H1 (cell line): ENCODE measurements at regions not wholly inside any gene's neighbourhood (a gene's known extent, or its start where the extent isn't known, plus 50 kb on each side); places are given as distances from the start of the nearest gene placed in this dataset.

ENCODE experiments used
- CTCF ChIA-PET: fragments of 300-600 bp; sonication (Branson Sonifier 250); formaldehyde crosslinking; loops from one replicate; lab custom pipeline; 2021; ENCODE audit not compliant: partially characterized antibody; lab: Charles Lee
- POLR2A ChIA-PET: fragments of 300-600 bp; sonication (Branson Sonifier 250); formaldehyde crosslinking; loops from one replicate; lab custom pipeline; 2021; ENCODE audit warnings: inconsistent platforms; ENCODE audit not compliant: partially characterized antibody; lab: Charles Lee
- DNase-seq, 2 experiments: peaks; one replicate each; pipeline versions ENCODE4 v3.0.0 to v3.0.0-alpha.2; 2010 to 2022; ENCODE audit warnings: low spot score in 2 of 2, low read depth in 1 of 2, mixed read lengths in 1 of 2
- FAIRE-seq: peaks from 2 replicates; lab custom pipeline; 2011; peaks lifted over from hg19 to GRCh38; lab: Jason Lieb, UNC
- H2AFZ ChIP-seq: 2 replicates; pipeline ENCODE4 v1.8.1; 2012; ENCODE audit warnings: low read length, inconsistent platforms
- H2AK5ac ChIP-seq: 2 replicates; pipeline ENCODE4 v1.6.1; 2013; ENCODE audit warnings: low read depth, low read length
- H2BK120ac ChIP-seq: replicated peaks from 2 replicates; pipeline ENCODE3; 2013; ENCODE audit warnings: low read depth, low read length, inconsistent platforms
- H2BK12ac ChIP-seq: 2 replicates; pipeline ENCODE4 v1.6.1; 2013; ENCODE audit warnings: low read depth, low read length
- H2BK15ac ChIP-seq: 2 replicates; pipeline ENCODE4 v1.6.1; 2013; ENCODE audit warnings: low read length
- H2BK20ac ChIP-seq: 2 replicates; pipeline ENCODE4 v1.6.1; 2013; ENCODE audit warnings: low read length
- H2BK5ac ChIP-seq: 2 replicates; pipeline ENCODE4 v1.6.1; 2013; ENCODE audit warnings: low read depth, low read length
- H3K14ac ChIP-seq: 2 replicates; pipeline ENCODE4 v1.6.1; 2013; ENCODE audit warnings: inconsistent platforms; ENCODE audit not compliant: insufficient read length
- H3K18ac ChIP-seq: 2 replicates; pipeline ENCODE4 v1.6.1; 2013; ENCODE audit warnings: low read length; ENCODE audit errors: extremely low read depth
- H3K23ac ChIP-seq: 2 replicates; pipeline ENCODE4 v1.6.1; 2013; ENCODE audit warnings: inconsistent platforms; ENCODE audit not compliant: insufficient read length
- H3K23me2 ChIP-seq: 2 replicates; pipeline ENCODE4 v1.6.1; 2013; ENCODE audit warnings: low read depth, low read length
- H3K27ac ChIP-seq: 2 replicates; pipeline ENCODE4 v1.6.1; 2011; ENCODE audit warnings: low read depth, low read length, inconsistent platforms
- H3K27me3 ChIP-seq, 4 experiments: replicated peaks in 1 of 4; 1 replicate in 1 of 4; 2 replicates in 3 of 4; pipeline versions ENCODE4 v1.6.1 to v1.8.1; 2011 to 2013; ENCODE audit warnings: low read length in 3 of 4, mild to moderate bottlenecking in 3 of 4, inconsistent platforms in 2 of 4, mixed read lengths in 2 of 4, moderate library complexity in 1 of 4; ENCODE audit not compliant: control insufficient read depth in 3 of 4, insufficient read depth in 3 of 4; ENCODE audit errors: extremely low read depth in 1 of 4
- H3K36me3 ChIP-seq, 4 experiments: 2 replicates each; pipeline versions ENCODE4 v1.6.1 to v1.8.1; 2011 to 2013; ENCODE audit warnings: mild to moderate bottlenecking in 4 of 4, low read length in 3 of 4, moderate library complexity in 2 of 4, control low read depth in 1 of 4, inconsistent platforms in 1 of 4; ENCODE audit not compliant: insufficient read depth in 4 of 4, control insufficient read depth in 2 of 4
- H3K4ac ChIP-seq: replicated peaks from 2 replicates; pipeline ENCODE3; 2013; ENCODE audit warnings: low read length, low read depth, mixed read lengths, inconsistent platforms; ENCODE audit not compliant: insufficient read length
- H3K4me1 ChIP-seq, 4 experiments: replicated peaks in 1 of 4; 1 replicate in 1 of 4; 2 replicates in 3 of 4; pipeline versions ENCODE4 v1.6.1 to v1.8.1; 2011 to 2013; ENCODE audit warnings: low read length in 3 of 4, inconsistent platforms in 2 of 4, mixed read lengths in 1 of 4; ENCODE audit not compliant: insufficient read depth in 4 of 4, control insufficient read depth in 3 of 4
- H3K4me2 ChIP-seq, 2 experiments: 2 replicates each; pipeline versions ENCODE4 v1.6.1 to v1.8.1; 2011 to 2013; ENCODE audit warnings: low read depth in 2 of 2, low read length in 2 of 2, control low read depth in 1 of 2, inconsistent platforms in 1 of 2, mild to moderate bottlenecking in 1 of 2; ENCODE audit not compliant: insufficient read depth in 1 of 2
- H3K4me3 ChIP-seq, 4 experiments: fragments of 200-600, 300-600 bp in 1 of 4; sonication (generic), shearing (Covaris generic), sonication (Bioruptor Twin) in 1 of 4; 2 replicates each; pipeline versions ENCODE4 v1.5.1 to v1.8.1; 2011 to 2016; ENCODE audit warnings: low read length in 4 of 4, low read depth in 3 of 4, control low read depth in 2 of 4, inconsistent platforms in 2 of 4, mild to moderate bottlenecking in 2 of 4, mixed read lengths in 1 of 4, moderate library complexity in 1 of 4; ENCODE audit not compliant: insufficient read depth in 2 of 4; ENCODE audit errors: extremely low read depth in 1 of 4
- H3K56ac ChIP-seq: replicated peaks from 2 replicates; pipeline ENCODE3; 2013; ENCODE audit warnings: low read depth, mild to moderate bottlenecking, mixed read lengths, low read length, inconsistent platforms; ENCODE audit not compliant: insufficient read length
- H3K79me1 ChIP-seq: 2 replicates; pipeline ENCODE4 v1.6.1; 2013; ENCODE audit warnings: low read depth, low read length, control low read depth
- H3K79me2 ChIP-seq, 2 experiments: 2 replicates each; pipeline versions ENCODE4 v1.6.1 to v1.8.1; 2012 to 2013; ENCODE audit warnings: low read length in 2 of 2, mild to moderate bottlenecking in 2 of 2, inconsistent platforms in 1 of 2; ENCODE audit not compliant: insufficient read depth in 2 of 2, control insufficient read depth in 1 of 2
- H3K9ac ChIP-seq, 4 experiments: replicated peaks in 1 of 4; 1 replicate in 1 of 4; 2 replicates in 3 of 4; pipeline versions ENCODE4 v1.6.1 to v1.8.1; 2011 to 2013; ENCODE audit warnings: low read depth in 3 of 4, low read length in 3 of 4, control low read depth in 2 of 4, mild to moderate bottlenecking in 2 of 4, moderate library complexity in 2 of 4, inconsistent platforms in 1 of 4; ENCODE audit errors: extremely low read depth in 1 of 4
- H3K9me3 ChIP-seq, 2 experiments: 2 replicates each; pipeline versions ENCODE4 v1.6.1 to v1.8.1; 2012 to 2013; ENCODE audit warnings: mild to moderate bottlenecking in 2 of 2, moderate library complexity in 2 of 2, control low read depth in 1 of 2, inconsistent platforms in 1 of 2, low read depth in 1 of 2, low read length in 1 of 2, mixed read lengths in 1 of 2; ENCODE audit not compliant: insufficient read depth in 2 of 2
- H4K20me1 ChIP-seq, 2 experiments: replicated peaks in 1 of 2; 2 replicates each; pipeline versions ENCODE3 to v1.8.1; 2011 to 2013; ENCODE audit warnings: inconsistent platforms in 2 of 2, low read length in 2 of 2, mild to moderate bottlenecking in 1 of 2; ENCODE audit not compliant: insufficient read depth in 2 of 2, control insufficient read depth in 1 of 2
- H4K5ac ChIP-seq: 2 replicates; pipeline ENCODE4 v1.6.1; 2013; ENCODE audit warnings: low read length, low read depth, mixed read lengths, inconsistent platforms; ENCODE audit not compliant: insufficient read length
- H4K8ac ChIP-seq: 2 replicates; pipeline ENCODE4 v1.8.0; 2013; ENCODE audit warnings: mild to moderate bottlenecking, moderate library complexity, low read length, inconsistent platforms; ENCODE audit not compliant: insufficient read depth; ENCODE audit errors: extremely low read depth
- H4K91ac ChIP-seq: replicated peaks from 2 replicates; pipeline ENCODE3; 2013; ENCODE audit warnings: low read length, mixed read lengths, inconsistent platforms; ENCODE audit not compliant: insufficient read length
- JUN ChIP-seq: IDR thresholded peaks from 2 replicates; pipeline ENCODE4 v1.6.1; 2011; ENCODE audit warnings: low read depth, mild to moderate bottlenecking, improper control_type of control experiment, low read length
- POLR2A ChIP-seq, 2 experiments: IDR thresholded peaks; 1 replicate in 1 of 2; 2 replicates in 1 of 2; pipeline ENCODE4 v1.6.1; 2011; ENCODE audit warnings: low read depth in 2 of 2, low read length in 2 of 2, mild to moderate bottlenecking in 2 of 2; ENCODE audit errors: control extremely low read depth in 1 of 2
- POU5F1 ChIP-seq: IDR thresholded peaks from 2 replicates; pipeline ENCODE4 v1.6.1; 2011; ENCODE audit warnings: low read depth, mild to moderate bottlenecking, low read length, moderate library complexity
- SIN3A ChIP-seq, 2 experiments: IDR thresholded peaks in 1 of 2; conservative IDR thresholded peaks in 1 of 2; 2 replicates each; pipeline ENCODE4 v1.6.1; 2011 to 2012; ENCODE audit warnings: low read length in 2 of 2, improper control_type of control experiment in 1 of 2, low read depth in 1 of 2, mild to moderate bottlenecking in 1 of 2
- TAF1 ChIP-seq: IDR thresholded peaks from 2 replicates; pipeline ENCODE4 v1.6.1; 2011; ENCODE audit warnings: mild to moderate bottlenecking, low read depth, low read length
- TAF7 ChIP-seq: optimal IDR thresholded peaks from 2 replicates; pipeline ENCODE3; 2011; ENCODE audit warnings: low read depth, mild to moderate bottlenecking, inconsistent platforms, low read length, moderate library complexity, borderline replicate concordance
- ZNF274 ChIP-seq: IDR thresholded peaks from 2 replicates; pipeline ENCODE4 v1.7.0; 2012; ENCODE audit warnings: low read length, borderline replicate concordance; ENCODE audit errors: extremely low read depth

GRCh38 chr1:187947359-187947758 is 1118.6 kb downstream of the PLA2G4A start:
- no peak overlapping the region for H3K4me3 ChIP-seq
- no peak overlapping the region for H3K14ac ChIP-seq
- POLR2A ChIA-PET: no interaction called here
- H3K23ac ChIP-seq: no peak overlapping the region
- no peak overlapping the region for H3K18ac ChIP-seq
- H3K9ac ChIP-seq: no peak overlapping the region
- no peaks in the 10 kb centered on the region for H3K79me1 ChIP-seq
- FAIRE-seq: no peak
- no peak overlapping the region for H3K4ac ChIP-seq
- no peak overlapping the region for H4K8ac ChIP-seq
- H4K5ac ChIP-seq: no peak overlapping the region
- CTCF ChIA-PET: no interaction called here
- no peak overlapping the region for H2AK5ac ChIP-seq
- H4K20me1 ChIP-seq: no peaks in the 10 kb centered on the region
- no peak overlapping the region for H2AFZ ChIP-seq
- H3K36me3 ChIP-seq: no peaks in the 10 kb centered on the region
- no peak overlapping the region for H2BK5ac ChIP-seq
- no peak overlapping the region for H2BK120ac ChIP-seq
- H3K4me2 ChIP-seq: no peak overlapping the region
- no peak overlapping the region for H3K56ac ChIP-seq
- no peaks in the 10 kb centered on the region for H3K23me2 ChIP-seq
- H2BK15ac ChIP-seq: no peak overlapping the region
- H4K91ac ChIP-seq: no peak overlapping the region
- no peak overlapping the region for H2BK12ac ChIP-seq
- no peaks in the 10 kb centered on the region for H3K27me3 ChIP-seq
- H3K4me1 ChIP-seq: no peaks in the 10 kb centered on the region
- no peak for DNase-seq
- H3K27ac ChIP-seq: no peak overlapping the region
- peaks cover 11 to 24% of the 10 kb centered on the region in 2 experiments for H3K9me3 ChIP-seq
- H2BK20ac ChIP-seq: no peak overlapping the region
- no peaks in the 10 kb centered on the region for H3K79me2 ChIP-seq
- TF ChIP-seq JUN (no peak), TAF7 (no peak), ZNF274 (no peak), TAF1 (no peak), SIN3A (conservative IDR thresholded peaks at IDR 0.05 in 1 of 2, IDR thresholded peaks at IDR 0.05 in 1 of 2; ENCODE audit: low read depth in 1 of 2, low read length in 2 of 2) (no peak), POU5F1 (no peak), POLR2A (IDR thresholded peaks at IDR 0.05; ENCODE audit: control extremely low read depth in 1 of 2, low read depth in 2 of 2, low read length in 2 of 2) (no peak)
